Retinal pigment epithelial cell (primary cell): ENCODE measurements at regions not wholly inside any gene's neighbourhood (a gene's known extent, or its start where the extent isn't known, plus 50 kb on each side); places are given as distances from the start of the nearest gene placed in this dataset.

ENCODE experiments used
- DNase-seq: peaks from one replicate; pipeline ENCODE4 v3.0.0-alpha.2; 2010; ENCODE audit warnings: low read depth
- H3K4me3 ChIP-seq: 2 replicates; pipeline ENCODE4 v1.5.1; 2011; ENCODE audit warnings: mild to moderate bottlenecking, low read length, control low read depth, moderate library complexity
- CTCF ChIP-seq: conservative IDR thresholded peaks from 2 replicates; pipeline ENCODE4 v1.5.1; 2011; ENCODE audit warnings: low read depth, low read length, control low read depth, inconsistent platforms

GRCh38 chr3:99466331-99466730, 172.1 kb upstream of the COL8A1 start:
- no peak overlapping the region for H3K4me3 ChIP-seq
- no peak for TF ChIP-seq CTCF
- DNase-seq: no peak

GRCh38 chr3:99458013-99458412, 180.4 kb upstream of the COL8A1 start:
- no peak for TF ChIP-seq CTCF
- DNase-seq: no peak
- H3K4me3 ChIP-seq: no peak overlapping the region

- DNase-seq: no peak
- TF ChIP-seq CTCF: no peak
Observed at GRCh38 chr3:99442599-99442998, 195.8 kb upstream of the COL8A1 start.

GRCh38 chr3:99439892-99440291, 198.5 kb upstream of the COL8A1 start:
- H3K4me3 ChIP-seq: no peak overlapping the region
- no peak for TF ChIP-seq CTCF
- no peak for DNase-seq

More at GRCh38 chr3:99442599-99442998, 195.8 kb upstream of the COL8A1 start:
- H3K4me3 ChIP-seq: no peak overlapping the region

GRCh38 chr3:99434190-99434589, 204.2 kb upstream of the COL8A1 start:
- TF ChIP-seq CTCF: no peak
- DNase-seq: no peak

GRCh38 chr3:99430348-99431134, 207.9 kb upstream of the COL8A1 start:
- no peak for DNase-seq
- no peak for TF ChIP-seq CTCF
- no peak overlapping the region for H3K4me3 ChIP-seq

More at GRCh38 chr3:99434190-99434589, 204.2 kb upstream of the COL8A1 start:
- no peak overlapping the region for H3K4me3 ChIP-seq

GRCh38 chr3:99429502-99429901, 208.9 kb upstream of the COL8A1 start:
- DNase-seq: no peak
- H3K4me3 ChIP-seq: no peak overlapping the region
- no peak for TF ChIP-seq CTCF
